ENCODE measurements at regions not wholly inside any gene's neighbourhood (a gene's known extent, or its start where the extent isn't known, plus 50 kb on each side); places are given as distances from the start of the nearest gene placed in this dataset.

DNA sequence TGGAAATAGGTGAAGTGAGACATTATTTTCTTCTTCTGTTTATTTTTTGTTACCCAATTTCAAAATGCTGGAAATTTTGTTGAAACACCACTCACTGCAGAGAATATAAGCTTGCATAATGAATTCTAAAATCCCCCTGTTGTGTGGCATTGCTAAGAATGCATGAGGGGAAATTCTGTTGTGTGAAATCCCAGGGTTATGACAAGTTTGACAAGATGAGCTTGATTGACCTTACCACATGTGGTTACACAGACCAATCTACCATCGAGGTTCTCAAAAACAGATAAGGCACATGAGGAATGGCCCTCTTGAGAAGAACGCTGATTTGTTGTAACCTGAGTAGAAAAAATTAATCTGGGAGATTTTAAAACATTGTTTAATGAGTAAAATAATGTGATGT, 261.6 kb upstream of the MMADHC start:
- TF ChIP-seq, protein P1, sequence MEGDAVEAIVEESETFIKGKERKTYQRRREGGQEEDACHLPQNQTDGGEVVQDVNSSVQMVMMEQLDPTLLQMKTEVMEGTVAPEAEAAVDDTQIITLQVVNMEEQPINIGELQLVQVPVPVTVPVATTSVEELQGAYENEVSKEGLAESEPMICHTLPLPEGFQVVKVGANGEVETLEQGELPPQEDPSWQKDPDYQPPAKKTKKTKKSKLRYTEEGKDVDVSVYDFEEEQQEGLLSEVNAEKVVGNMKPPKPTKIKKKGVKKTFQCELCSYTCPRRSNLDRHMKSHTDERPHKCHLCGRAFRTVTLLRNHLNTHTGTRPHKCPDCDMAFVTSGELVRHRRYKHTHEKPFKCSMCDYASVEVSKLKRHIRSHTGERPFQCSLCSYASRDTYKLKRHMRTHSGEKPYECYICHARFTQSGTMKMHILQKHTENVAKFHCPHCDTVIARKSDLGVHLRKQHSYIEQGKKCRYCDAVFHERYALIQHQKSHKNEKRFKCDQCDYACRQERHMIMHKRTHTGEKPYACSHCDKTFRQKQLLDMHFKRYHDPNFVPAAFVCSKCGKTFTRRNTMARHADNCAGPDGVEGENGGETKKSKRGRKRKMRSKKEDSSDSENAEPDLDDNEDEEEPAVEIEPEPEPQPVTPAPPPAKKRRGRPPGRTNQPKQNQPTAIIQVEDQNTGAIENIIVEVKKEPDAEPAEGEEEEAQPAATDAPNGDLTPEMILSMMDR (IDR thresholded peaks at IDR 0.05), result no peak
- TF ChIP-seq POLR2A (IDR thresholded peaks at IDR 0.05), result no peak
